HTR-8/SVneo (cell line): ENCODE measurements at regions not wholly inside any gene's neighbourhood (a gene's known extent, or its start where the extent isn't known, plus 50 kb on each side); places are given as distances from the start of the nearest gene placed in this dataset.
"Not testable (repeated sequence)": the region's sequence is repeated elsewhere in the genome, so short reads cannot be mapped to it uniquely, and the experiment has no call there.

Experiments used
- DNase-seq: peaks from one replicate; pipeline ENCODE4 v3.0.0; 2011; ENCODE audit warnings: low spot score, mixed read lengths; ENCODE audit not compliant: insufficient read length
- FAIRE-seq: peaks from 2 replicates; lab custom pipeline; 2011; peaks lifted over from hg19 to GRCh38; lab: Jason Lieb, UNC

DNA sequence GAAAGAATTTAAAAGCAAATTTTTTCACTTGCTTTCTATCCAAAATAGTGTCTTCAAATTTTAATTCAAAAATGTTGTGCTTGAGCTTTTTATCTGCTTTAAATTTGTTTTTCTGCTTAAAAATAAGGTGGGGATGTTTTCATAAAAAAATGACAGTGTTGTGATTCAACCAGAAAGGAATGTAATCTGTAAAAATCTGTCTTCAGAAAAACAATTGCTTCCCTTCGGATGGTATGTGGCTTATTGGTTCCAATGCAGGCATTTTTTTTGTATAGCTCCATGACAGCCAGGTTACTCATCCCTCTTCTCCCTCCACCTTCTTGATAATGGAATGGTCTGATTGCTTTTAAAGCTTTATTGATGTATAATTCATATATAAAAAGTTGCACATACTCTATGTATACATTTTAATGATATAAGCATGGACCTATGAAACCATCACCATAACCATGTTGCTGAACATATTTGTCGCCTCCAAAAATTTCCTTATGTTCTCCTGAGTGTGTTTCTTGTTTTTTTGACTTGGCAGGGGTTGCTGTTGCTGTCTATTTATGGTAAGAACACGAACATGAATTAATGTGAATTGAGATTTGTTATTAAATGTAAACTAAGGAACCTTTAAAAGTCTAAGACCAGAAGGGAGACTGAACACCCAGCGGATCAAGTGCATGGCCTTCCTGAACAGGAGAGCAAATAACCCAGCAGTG lies 363.7 kb upstream of the SPHKAP start:
- FAIRE-seq, result no peak

DNA sequence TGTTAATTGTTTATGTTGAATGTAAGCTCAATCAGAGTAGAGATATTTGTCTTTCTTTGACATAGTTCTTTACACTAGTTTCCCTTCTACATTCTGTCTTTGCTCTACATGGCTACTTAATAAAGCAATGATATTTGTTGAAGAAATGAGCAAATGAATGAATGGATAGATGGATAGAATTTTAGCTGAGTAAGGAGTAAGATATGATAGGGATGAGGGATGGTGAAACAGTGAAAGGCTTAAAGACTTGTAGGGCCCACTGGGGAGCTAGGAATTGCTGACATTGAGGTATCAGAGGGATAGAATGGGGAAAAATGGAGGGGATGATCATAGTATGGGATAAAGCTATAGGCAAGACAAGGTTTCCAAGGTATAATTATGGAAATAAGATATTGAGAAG lies 361.6 kb upstream of the SPHKAP start:
- FAIRE-seq, result no peak

More for the DNA sequence above, 363.7 kb upstream of the SPHKAP start:
- DNase-seq, result peak; percentile 52

DNA sequence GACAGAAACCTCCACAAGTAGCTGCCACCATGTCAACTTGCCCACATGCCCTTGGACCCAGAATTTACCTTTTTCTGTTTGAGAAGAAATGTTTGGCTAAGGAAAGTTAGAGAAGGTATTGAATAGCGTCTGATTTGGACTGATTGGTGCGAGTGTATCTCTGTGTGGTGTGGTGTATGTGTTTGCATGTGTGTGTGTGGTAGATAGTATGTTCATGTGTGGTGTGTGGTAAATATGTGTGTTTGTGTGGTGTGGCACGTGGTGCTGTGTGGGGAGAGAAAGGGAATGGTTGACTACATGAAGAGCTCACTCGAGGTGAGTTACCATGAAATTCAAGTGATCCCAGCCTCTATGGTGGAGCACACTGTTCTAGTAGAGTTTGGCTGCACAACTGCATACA lies 360.8 kb upstream of the SPHKAP start:
- DNase-seq (no peak), FAIRE-seq (peak; percentile 70)

More for the DNA sequence above, 361.6 kb upstream of the SPHKAP start:
- DNase-seq, result no peak

DNA sequence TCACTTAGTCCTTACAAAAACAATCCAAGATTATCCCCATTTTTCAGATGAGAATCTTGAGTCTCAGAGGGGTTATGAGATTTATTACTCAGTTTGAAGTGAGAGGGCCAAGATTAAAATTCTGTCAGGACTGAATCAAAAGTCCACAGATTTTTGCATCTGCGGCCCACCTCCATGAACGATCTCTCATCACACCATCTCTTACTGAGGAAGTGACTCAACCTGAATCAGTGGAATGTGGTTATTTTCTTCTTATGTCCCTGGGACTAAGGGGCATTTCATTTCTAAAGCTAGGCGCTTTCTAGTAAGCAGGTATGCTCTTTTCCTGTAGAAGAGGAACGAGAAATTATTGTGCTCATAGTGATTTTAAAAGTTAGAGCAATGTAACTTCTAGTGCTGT lies 360.3 kb upstream of the SPHKAP start:
- DNase-seq (no peak), FAIRE-seq (peak; percentile 42)

DNA sequence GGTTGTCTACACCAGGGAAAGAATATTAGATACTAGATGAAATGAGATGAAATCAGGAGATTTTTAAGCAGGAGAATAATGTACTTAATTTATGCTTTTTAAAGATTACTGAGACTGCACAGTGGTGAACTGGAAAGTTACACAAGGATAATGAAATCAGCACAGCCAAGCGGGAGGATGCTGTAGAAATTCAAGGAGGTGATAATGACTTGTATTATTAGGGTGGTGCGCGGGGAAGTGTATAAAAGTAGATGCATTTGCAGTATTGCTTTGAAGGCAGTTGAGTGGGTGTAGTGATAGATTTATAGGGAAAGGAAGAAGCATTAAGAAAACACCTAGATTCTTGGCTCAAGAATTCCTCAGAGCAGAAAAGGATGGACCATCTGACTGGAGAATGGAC lies 359.5 kb upstream of the SPHKAP start:
- DNase-seq (no peak), FAIRE-seq (no peak)

DNA sequence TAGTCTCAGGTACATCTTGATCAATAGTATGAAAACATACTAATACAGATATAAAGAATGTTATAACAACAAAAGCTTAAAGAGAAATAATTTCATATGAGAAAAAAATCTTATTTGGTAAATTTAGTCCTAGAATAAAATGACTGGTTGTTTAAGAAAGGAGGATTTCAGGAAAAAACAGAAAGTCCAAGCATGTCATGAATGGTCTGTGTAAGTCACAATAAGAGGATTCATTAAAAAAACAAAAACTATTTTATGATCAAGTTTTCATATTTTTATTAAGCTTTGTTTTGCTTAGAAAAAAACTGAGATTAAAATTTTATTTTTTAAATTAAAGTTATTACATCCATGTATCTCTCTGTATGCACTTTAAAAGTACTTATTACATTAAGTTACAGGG lies 353.9 kb upstream of the SPHKAP start:
- FAIRE-seq (no peak), DNase-seq (no peak)

DNA sequence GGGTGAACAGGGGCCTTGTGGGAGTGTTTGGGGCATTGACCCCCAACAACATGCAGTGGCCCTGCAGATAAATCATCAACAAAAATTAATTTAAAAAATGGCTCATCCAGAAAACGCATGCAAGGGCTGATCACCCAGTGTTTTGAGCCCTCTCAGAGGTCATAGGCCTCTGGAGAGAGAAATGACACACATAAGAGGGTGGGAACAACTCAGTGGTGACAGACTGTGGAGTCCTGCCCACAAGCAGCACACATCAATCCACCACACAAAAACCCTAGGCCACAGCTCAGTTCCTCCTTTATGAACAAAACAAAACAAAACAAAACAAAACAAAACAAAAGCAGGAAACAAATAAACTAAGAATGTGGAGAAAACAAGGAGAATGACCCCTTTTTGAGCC lies 351.7 kb upstream of the SPHKAP start:
- FAIRE-seq (no peak), DNase-seq (no peak)

DNA sequence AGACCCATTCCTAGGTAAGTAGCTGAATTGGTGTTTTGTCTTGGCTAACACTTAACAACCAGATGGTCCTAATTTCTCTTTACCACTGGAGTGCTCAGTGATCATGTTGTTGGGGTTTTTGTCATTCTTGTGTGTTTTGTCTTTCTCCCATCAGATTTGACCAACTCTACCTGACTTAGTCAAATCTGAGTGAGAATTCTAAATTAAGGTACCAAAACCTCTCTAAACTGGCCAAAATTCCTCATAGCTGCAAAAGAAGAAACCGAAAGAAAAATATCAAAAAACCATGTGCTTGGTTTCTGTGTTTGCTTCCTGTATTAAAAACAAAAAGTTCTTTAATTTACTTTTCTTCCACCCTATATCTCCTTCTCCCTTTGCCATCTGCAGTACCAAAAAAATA lies 350.7 kb upstream of the SPHKAP start:
- FAIRE-seq, result no peak

DNA sequence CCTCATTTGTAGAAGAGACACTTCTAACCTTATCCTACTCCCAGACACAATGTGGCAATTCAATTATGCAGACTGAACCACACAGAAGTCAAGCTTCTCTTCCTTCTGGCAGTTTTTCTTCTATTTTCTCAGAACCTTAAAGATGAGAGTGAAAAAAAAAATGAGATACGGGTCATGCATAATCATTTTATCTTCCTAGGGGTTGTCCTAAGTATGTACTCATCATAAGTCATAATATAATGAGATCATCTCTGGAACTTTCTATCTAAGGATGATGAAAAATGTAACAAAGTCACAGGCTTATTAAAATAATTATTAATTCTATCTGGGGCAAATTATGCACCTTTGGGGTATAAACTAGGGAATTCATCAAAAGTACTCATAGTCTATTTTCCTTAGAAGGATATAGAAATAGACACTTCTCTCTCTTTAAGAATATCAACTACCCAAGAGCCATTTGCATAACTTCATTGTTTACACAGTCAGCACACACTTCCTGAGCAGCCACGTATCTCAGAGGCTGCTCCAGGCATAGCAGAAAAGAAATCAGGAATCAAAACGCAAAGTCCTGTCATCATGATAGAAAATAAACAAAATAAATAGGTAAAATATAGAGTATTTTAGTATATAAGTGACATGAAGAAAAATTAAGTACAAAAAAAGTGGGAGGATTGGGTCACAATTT lies 345.9 kb upstream of the SPHKAP start:
- FAIRE-seq, result no peak

More for the DNA sequence above, 350.7 kb upstream of the SPHKAP start:
- no peak for DNase-seq

DNA sequence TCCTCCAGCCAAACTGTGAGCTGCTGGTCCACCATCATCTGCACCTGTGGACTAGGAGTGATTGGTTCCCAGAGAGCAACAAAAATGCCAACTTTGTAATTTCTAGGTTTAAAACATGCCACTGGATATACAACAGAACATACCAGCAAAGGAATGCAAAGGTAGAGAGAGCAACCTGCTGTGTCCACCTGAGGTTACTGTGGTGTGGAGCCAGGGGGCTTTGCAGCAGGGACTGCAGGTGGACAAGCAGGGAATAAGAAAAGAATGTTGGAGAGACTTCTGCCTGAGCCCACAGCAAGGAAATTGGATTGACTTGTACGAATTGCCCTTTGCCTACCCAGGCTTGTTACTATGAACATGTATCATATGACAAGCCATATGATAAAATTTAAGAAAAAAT lies 345.2 kb upstream of the SPHKAP start:
- DNase-seq, result no peak
- FAIRE-seq, result no peak

More for the DNA sequence above, 345.9 kb upstream of the SPHKAP start:
- no peak for DNase-seq

DNA sequence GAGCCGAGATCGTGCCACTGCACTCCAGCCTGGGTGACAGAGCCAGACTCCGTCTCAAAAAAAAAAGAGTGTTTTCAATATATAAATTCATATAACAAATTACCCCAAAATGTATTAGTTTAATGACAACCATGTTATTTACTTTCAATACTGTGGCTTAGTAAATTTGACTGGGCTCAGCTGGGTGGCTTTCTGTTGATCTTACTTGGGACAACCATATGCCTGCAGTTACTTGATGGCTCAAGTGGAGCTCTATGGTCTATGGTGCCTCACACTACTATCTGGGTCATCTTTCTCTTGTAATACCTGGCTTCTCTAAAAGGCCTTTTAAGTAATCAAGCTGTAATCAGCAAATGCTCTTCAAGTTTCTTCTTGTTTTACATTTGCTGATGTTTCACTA lies 341.5 kb upstream of the SPHKAP start:
- DNase-seq, result no peak
- no peak for FAIRE-seq

DNA sequence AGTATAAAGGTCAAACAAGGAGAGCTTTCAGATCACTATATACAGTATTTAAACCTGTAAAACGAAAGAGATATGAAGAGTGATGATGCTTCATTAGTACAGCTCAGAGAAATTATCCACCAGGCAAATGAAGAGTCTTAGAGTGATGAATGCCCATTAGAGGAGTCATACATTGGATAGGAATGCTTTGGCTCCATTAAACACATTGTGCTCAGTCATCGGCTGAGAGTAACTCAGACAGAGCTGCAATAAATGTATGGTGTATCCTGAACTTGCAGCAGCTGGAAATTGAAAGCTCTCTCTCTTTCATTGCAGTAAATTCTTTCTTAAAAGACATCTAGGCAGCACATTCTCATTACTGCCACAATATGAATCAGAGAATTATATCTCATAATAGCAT lies 340.8 kb upstream of the SPHKAP start:
- no peak for FAIRE-seq
- DNase-seq, result no peak

DNA sequence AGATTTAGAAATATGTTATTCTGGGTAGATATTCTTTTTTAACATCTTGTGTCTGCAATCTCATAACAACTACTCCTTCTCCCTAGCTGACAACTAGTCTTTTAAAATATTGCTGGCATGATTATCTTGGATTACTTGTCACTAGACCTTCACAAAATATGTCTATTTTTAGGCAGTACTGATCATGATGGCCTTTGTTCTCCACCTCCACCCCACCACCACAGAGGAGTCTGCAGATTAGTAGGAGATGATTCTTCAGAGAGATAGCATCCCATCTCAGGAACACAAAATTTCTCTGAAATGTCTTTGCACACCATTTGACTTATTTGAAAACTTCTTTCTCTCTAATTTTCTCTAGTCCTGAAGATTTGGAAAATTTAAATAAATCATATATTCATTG lies 338.1 kb upstream of the SPHKAP start:
- DNase-seq (no peak), FAIRE-seq (no peak)

DNA sequence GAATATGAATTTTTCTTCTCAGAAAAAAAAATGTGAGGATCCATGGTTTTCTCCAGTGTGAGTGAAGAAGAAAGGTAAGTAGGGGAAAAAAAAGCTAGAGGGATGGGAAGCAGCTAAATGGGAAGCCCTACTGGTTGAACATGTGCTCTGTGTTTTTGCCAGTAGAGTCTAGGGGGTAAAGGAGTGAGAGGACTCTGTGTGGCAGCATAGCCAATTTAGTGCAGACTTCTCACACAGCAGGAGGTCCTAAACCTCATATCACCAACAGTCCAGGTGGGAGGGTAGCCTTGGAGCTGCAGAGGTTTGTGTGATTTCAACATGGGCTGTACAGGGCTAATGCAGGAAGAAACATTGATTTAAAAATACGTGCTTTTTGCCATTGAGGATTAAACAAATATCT lies 334.5 kb upstream of the SPHKAP start:
- FAIRE-seq (no peak), DNase-seq (no peak)

DNA sequence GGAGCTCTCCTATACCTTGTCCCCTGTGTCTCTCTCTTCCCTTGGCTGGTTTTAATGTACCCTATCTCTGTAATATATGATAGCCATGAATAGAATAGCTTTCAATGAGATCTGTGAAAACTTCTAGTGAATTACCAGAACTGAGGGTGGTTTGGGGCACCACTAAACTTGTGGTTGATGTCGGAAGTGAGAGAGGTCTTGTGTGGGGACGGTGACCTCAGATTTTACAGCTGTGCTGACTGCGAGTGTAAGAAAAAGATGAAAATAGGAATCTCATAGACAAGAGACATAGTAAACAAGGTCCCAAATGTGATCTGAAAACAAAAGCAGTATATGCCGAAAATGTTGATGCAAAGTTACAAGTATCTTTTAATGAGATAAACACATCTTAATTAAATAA lies 332.0 kb upstream of the SPHKAP start:
- FAIRE-seq, DNase-seq: not testable (repeated sequence)

DNA sequence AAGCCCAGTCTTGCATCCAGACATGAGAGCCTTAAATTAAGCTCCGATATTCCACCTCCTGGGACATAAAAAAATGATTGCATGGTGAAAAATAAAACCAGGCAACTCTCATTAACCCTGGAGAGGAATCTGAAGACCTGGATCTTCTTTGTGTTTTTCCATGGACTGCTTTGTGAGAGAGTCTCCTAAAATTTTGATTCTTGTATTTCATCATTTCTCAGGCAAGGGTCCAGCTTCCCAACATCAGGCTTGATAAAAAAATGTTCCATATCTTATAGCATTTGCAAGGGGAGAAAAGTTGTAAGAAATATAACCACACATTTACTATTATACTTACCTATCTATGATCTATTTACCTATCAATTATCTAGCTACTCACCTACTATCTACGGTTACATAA lies 327.5 kb upstream of the SPHKAP start:
- DNase-seq, result no peak
- no peak for FAIRE-seq

DNA sequence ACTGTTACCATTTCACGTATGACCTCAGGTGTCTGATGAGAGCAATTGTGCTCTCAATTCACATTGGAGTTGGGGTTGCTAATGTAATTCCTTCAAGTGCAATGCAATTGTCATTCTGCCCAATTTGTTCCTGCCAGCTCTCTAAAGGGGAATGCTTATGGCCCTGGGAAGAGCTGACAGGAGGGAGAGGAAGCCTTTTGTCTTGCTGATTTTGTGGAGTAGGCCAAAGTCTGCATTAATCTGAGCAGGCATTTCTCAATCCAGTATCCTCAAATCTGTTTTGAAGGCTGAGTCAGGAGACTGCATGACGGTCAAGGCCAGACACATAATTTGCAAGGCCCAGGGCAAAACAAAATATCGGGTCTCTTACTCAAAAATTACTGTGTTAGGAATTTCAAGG lies 326.4 kb upstream of the SPHKAP start:
- FAIRE-seq (no peak), DNase-seq (no peak)

DNA sequence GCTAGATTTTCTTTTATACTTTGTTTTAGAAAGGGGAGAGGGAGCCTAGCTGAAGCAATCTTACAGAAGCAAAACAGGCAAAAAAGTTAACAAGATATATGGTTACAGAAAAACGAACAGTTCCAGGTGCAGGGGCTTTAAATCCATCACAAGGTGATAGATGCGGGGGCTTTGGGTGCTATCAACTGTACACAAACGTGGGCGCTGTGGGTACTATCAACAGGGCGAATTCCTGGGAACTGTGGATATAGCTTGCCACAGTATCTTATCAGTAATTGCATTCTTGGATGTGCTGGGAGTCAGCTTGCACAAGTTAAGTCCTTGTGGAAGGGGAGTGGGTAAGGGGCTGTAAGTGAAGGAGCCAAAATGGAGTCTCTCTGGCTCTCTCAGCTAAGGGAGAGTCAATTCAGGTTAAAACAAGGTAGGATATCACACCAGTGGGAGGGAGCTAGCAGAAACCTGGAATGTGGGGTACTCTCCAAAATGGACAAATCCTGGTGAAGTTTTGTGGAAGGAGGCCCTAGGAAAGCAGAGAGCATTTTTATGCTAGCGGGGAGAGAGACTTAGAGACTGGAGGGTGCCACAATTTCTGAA lies 325.8 kb upstream of the SPHKAP start:
- no peak for FAIRE-seq
- DNase-seq, result no peak

DNA sequence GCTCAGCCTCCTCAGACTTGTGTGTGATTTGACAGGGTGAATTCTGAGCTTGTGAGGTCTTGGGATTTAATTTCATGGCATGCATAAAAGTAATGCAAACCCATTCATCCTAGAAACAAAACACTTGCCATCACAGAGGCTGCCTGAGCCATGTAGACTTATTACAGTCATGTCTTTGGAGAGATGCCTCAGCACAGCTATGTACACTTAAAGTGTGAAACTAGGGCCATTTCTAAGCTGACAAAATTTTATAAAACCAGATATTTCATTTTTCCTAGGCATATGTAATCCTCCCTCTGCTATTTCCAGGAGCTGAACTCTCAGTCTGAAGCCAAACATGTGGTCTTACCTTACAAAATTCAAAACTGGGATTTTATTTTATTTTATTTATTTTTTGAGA lies 322.2 kb upstream of the SPHKAP start:
- no peak for FAIRE-seq
- DNase-seq, result no peak

DNA sequence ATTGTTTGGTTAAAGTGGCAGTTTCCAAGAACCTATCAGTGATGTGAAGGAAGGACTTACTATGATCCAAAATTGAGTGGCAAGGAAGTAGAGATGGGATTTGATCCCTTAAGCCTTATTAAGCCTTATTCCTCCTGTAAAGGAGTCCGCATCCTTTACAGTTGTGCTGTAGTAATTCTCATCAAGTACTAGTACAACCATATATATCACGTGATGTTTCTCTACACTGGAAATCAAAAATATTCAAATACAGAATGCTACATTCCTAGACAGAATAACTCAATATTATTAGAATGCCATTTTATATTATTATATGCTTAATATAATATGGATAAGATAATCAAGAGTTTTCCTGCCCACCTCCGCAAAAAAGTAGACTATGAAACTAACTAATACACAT lies 312.4 kb upstream of the SPHKAP start:
- DNase-seq (no peak), FAIRE-seq (no peak)

DNA sequence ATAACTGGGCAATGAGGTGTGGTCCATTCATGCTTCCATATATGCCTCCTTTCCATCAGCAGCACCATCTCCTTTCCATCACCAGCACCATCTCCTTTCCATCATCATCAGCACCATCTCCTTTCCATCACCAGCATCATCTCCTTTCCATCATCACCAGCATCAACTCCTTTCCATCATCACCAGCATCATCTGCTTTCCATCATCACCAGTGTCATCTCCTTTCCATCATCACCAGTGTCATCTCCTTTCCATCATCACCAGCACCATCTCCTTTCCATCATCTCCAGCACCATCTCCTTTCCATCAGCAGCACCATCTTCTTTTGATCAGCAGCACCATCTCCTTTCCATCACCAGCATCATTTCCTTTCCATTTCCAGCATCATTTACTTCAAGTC lies 297.5 kb upstream of the SPHKAP start:
- no peak for DNase-seq
- no peak for FAIRE-seq

DNA sequence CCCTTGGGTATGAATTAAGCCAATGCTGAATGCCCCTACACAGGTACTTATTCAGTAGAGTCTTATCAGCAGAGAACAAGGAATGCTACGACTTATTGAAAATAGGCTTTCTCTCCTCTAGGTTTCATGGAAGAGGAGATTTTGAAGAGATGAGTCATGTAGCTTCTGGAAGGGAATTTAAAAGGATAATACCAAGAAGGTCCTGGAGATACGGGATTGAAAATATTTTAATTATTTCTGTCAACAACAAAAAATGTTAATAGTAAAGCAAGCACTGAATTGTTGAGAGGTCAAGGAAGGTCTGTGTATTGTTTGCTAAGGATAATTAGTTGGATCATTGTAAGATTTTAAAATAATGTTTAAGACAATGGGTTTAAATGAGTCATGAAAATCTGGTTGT lies 293.0 kb upstream of the SPHKAP start:
- DNase-seq (no peak), FAIRE-seq (no peak)
